ENCODE measurements at regions not wholly inside any gene's neighbourhood (a gene's known extent, or its start where the extent isn't known, plus 50 kb on each side); places are given as distances from the start of the nearest gene placed in this dataset.

DNA sequence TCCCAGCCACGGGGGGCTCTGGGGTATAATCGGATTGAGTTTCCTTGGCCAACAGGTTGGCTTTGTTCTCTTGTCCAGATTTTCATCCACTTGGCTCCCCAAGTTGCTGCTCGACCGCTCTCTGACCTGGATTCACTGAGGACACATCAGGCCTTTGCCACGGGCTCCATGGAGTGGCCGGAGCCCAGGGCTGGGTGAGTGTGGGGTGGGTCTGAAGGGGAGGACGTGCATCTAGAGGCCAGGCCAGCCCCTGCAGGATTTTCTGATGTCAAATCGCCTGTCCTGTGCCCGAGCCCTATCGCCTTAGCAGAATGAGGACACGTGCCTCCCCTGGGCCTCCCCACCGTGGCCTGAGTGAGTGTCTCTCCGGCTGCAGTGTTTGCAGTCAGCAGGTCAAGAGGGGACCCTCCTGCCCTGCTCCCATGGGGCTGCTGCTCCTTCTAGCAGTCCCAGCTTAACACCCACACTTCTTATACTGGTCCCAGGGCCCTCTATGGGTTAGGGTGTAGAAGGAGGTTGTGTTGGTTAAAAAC is 89.1 kb upstream of the BOD1 start:
- H3K27ac ChIP-seq: no peak overlapping the region
- H3K36me3 ChIP-seq: no peaks in the 10 kb centered on the region
- no peak for ATAC-seq
- WGBS, 2 donors (ENCODE audit: low coverage in 1 of 2): 40 to 60% methylated on average over 1 to 2 of the region's 13 CpGs
- peaks cover 12% of the 10 kb centered on the region for H3K27me3 ChIP-seq
- no peak for TF ChIP-seq POLR2AphosphoS5 (IDR thresholded peaks at IDR 0.05)
- TF ChIP-seq POLR2A (IDR thresholded peaks at IDR 0.05): no peak
- TF ChIP-seq, protein P1, sequence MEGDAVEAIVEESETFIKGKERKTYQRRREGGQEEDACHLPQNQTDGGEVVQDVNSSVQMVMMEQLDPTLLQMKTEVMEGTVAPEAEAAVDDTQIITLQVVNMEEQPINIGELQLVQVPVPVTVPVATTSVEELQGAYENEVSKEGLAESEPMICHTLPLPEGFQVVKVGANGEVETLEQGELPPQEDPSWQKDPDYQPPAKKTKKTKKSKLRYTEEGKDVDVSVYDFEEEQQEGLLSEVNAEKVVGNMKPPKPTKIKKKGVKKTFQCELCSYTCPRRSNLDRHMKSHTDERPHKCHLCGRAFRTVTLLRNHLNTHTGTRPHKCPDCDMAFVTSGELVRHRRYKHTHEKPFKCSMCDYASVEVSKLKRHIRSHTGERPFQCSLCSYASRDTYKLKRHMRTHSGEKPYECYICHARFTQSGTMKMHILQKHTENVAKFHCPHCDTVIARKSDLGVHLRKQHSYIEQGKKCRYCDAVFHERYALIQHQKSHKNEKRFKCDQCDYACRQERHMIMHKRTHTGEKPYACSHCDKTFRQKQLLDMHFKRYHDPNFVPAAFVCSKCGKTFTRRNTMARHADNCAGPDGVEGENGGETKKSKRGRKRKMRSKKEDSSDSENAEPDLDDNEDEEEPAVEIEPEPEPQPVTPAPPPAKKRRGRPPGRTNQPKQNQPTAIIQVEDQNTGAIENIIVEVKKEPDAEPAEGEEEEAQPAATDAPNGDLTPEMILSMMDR (IDR thresholded peaks at IDR 0.05): no peak
- no peak for TF ChIP-seq EP300 (IDR thresholded peaks at IDR 0.05)
- no peak overlapping the region for H3K4me3 ChIP-seq
- no peaks in the 10 kb centered on the region for H3K9me3 ChIP-seq
- H3K4me1 ChIP-seq: peaks cover 0 to 10% (median 0%) of the 10 kb centered on the region in 3 donors

DNA sequence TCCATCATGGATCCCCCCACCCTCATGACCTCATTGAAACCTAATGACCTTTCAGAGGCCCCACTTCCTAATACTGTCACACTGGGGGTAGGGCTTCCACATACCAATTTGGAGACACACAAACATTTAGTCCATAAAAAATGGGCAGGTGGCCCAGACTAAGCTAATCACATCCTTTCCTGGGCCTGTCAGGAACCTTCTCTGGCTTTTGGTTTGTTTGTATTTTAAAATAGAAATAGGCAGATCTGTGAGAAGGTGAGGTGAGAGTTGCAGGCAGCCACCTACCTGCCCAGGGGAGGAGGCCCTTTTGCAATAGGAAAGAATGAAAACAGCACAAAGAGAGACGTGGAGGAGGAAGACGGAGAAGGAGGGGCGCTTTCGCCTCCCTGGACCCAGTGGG is 90.2 kb upstream of the BOD1 start:
- Histone ChIP-seq H3K27ac (no peak overlapping the region), H3K9me3 (no peaks in the 10 kb centered on the region), H3K36me3 (no peaks in the 10 kb centered on the region), H3K27me3 (peaks cover 13% of the 10 kb centered on the region), H3K4me1 (peaks cover 0 to 10% (median 0%) of the 10 kb centered on the region in 3 donors), H3K4me3 (no peak overlapping the region)
- WGBS, 2 donors (ENCODE audit: low coverage in 1 of 2): 69 to 83% methylated on average over 4 of the region's 4 CpGs
- no peak for ATAC-seq
- TF ChIP-seq POLR2A (IDR thresholded peaks at IDR 0.05) (no peak), EP300 (IDR thresholded peaks at IDR 0.05) (no peak), POLR2AphosphoS5 (IDR thresholded peaks at IDR 0.05) (no peak)
- TF ChIP-seq, protein P1 (IDR thresholded peaks at IDR 0.05): no peak

DNA sequence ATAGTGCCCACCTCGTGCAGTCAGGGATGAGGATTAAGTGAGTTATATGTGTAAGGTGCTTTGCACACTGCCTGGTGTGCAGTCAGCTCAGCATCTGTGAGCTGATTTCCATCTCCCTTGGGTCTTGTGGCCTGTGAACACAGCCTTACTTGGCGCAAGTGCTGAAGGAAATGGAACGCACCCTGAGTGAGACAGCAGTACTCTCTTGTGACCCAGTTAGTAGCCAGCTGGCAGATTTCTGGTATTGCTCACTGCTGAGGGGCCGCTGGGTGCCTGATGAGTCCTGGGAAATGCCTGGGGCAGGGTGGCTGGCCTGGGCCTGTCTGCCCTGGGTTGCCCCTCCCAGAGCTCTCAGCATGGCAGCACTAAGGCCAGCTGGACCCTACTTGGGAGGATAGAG is 90.9 kb upstream of the BOD1 start:
- Histone ChIP-seq H3K9me3 (no peaks in the 10 kb centered on the region), H3K27me3 (peaks cover 13% of the 10 kb centered on the region), H3K4me1 (peaks cover 0 to 10% (median 0%) of the 10 kb centered on the region in 3 donors), H3K36me3 (no peaks in the 10 kb centered on the region), H3K27ac (no peak overlapping the region), H3K4me3 (no peak overlapping the region)
- peak; percentile 36 for ATAC-seq
- 52% methylated on average over 3 of the region's 4 CpGs; no CpG with 5 or more reads in 1 of the 2 donors for WGBS, 2 donors (ENCODE audit: low coverage in 1 of 2)
- no peak for TF ChIP-seq POLR2A (IDR thresholded peaks at IDR 0.05)
- no peak for TF ChIP-seq POLR2AphosphoS5 (IDR thresholded peaks at IDR 0.05)
- no peak for TF ChIP-seq EP300 (IDR thresholded peaks at IDR 0.05)
- TF ChIP-seq, protein P1 (IDR thresholded peaks at IDR 0.05): no peak

DNA sequence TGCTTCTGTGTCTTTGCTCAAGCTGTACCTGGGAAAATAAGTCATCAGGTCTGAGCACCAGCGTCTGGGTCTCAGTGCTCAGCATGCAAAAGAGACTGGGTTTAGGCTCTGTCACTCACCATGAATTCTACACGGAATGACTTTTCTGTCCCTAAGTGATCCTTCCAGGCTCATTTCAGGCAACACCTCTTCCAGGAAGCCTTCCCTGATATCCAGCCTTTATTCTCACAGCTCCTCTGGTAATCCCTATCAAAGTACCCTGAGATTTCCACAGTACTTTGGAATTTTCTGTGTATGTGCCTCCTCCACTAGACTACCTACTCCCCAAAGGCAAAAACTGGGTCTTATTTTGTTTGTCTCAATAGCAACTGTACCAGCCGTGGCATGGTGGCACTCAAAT is 92.7 kb upstream of the BOD1 start:
- Histone ChIP-seq H3K4me1 (peaks cover 0 to 10% (median 0%) of the 10 kb centered on the region in 3 donors), H3K4me3 (no peak overlapping the region), H3K27me3 (peaks cover 13% of the 10 kb centered on the region), H3K27ac (no peak overlapping the region), H3K36me3 (no peaks in the 10 kb centered on the region), H3K9me3 (no peaks in the 10 kb centered on the region)
- no peak for TF ChIP-seq POLR2A (IDR thresholded peaks at IDR 0.05)
- TF ChIP-seq EP300 (IDR thresholded peaks at IDR 0.05): no peak
- TF ChIP-seq, protein P1 (IDR thresholded peaks at IDR 0.05): no peak
- TF ChIP-seq POLR2AphosphoS5 (IDR thresholded peaks at IDR 0.05): no peak
- no peak for ATAC-seq
- 57 to 84% methylated on average over 1 to 3 of the region's 3 CpGs for WGBS, 2 donors (ENCODE audit: low coverage in 1 of 2)

DNA sequence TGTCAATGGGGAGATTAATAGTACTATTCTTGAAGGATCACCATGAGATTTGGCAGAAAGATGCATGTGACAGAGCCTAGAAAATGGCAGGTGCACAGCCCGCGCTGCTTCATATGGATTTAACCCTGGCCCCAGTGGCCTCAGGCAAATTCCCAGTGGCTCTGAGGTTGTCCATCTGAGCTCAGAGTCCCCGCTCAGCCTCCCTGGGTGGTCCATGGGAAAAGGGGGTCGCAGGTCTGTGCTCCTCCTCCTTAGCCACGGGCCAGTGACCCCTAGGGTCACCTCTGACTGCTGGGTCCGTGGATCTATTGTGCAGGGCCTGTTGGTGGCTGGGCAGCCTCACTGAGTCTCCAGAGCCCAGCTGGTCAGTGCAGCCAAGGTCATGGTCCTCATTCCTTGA is 93.3 kb upstream of the BOD1 start:
- H3K27ac ChIP-seq: no peak overlapping the region
- TF ChIP-seq POLR2A (IDR thresholded peaks at IDR 0.05) (no peak), EP300 (IDR thresholded peaks at IDR 0.05) (no peak), POLR2AphosphoS5 (IDR thresholded peaks at IDR 0.05) (no peak)
- TF ChIP-seq, protein P1 (IDR thresholded peaks at IDR 0.05): no peak
- H3K4me1 ChIP-seq: peaks cover 0 to 10% (median 0%) of the 10 kb centered on the region in 3 donors
- 40 to 72% methylated on average over 1 to 2 of the region's 6 CpGs for WGBS, 2 donors (ENCODE audit: low coverage in 1 of 2)
- H3K4me3 ChIP-seq: no peak overlapping the region
- no peaks in the 10 kb centered on the region for H3K36me3 ChIP-seq
- H3K9me3 ChIP-seq: no peaks in the 10 kb centered on the region
- ATAC-seq: no peak
- peaks cover 13% of the 10 kb centered on the region for H3K27me3 ChIP-seq
